ENCODE measurements at regions not wholly inside any gene's neighbourhood (a gene's known extent, or its start where the extent isn't known, plus 50 kb on each side); places are given as distances from the start of the nearest gene placed in this dataset.

DNA sequence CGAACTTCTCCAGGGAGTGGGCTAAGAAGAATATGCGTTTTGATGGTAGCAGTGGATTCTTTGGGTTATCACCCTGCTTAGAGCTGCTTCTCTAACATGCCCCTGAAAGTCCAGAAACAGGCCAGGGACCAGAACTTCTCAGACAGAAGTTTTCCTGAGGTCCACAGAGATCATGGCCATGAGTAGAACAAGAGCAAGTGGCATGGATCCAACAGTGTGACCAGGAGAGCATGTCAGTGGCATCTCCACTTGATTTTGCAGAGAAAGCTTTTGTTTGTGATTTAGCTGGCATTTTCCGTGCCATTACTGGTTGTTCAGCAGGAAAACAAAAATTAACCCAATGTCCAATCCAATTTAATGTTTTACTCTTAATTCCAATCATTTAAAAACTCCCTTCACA, 298.5 kb upstream of the CD180 start:
- TF ChIP-seq CTCF (IDR thresholded peaks at IDR 0.05; ENCODE audit: low read depth, low read length), result no peak
- no peak overlapping the region for H3K4me3 ChIP-seq (ENCODE audit: low read depth, low read length)

DNA sequence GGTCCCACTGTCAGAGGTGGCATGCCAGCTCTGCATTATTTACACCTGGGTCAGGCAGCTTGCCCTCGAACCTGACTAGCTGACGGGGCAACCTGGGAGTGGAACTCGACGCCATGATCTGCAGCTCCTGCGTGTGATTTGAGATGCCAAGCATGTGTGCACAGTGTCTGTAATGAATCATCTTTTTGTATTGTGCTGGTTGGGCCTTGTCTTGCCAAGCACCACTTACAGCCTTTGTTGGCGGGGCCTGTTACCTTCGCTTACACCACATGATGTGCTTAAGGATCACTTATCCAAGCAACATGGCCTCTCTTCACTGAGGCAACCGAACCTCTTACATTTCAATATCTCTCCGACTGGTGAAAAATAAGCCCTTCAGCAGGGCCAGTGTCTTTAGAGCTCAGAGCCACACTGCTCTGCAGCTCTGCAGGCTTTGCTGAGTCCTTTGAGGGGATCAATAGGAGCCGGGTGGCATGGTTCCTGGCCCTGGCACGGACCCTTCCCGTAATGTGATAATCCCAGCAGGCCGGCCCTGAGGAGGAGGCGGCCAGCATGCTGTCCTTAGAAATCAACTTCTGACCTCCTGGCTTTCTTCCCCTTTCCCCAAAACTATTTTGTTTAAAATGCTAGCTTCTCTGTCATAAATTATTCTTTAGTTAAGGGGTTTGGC, 297.7 kb upstream of the CD180 start:
- no peak overlapping the region for H3K4me3 ChIP-seq (ENCODE audit: low read depth, low read length)
- TF ChIP-seq CTCF (IDR thresholded peaks at IDR 0.05; ENCODE audit: low read depth, low read length), result no peak

DNA sequence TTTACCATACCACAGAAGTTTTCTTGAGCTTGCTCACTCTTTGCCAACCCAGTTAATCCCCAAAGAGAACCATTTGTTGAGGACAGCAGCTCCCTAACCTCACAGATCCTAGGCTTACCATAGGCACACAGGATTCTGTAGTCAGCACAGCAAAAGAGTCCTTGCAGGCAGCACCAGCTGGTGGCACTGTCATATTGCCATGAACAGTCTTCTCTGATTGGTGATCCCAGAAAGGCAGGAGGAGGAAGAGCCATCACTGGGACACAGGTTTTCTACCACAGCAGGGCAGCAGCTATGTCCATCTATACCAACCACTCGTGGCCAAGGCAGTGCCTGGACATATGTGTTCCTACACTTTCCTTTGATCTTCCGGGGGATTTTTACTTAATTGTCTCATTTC, 297.1 kb upstream of the CD180 start:
- H3K4me3 ChIP-seq (ENCODE audit: low read depth, low read length), result no peak overlapping the region
- TF ChIP-seq CTCF (IDR thresholded peaks at IDR 0.05; ENCODE audit: low read depth, low read length), result no peak

- TF ChIP-seq CTCF (IDR thresholded peaks at IDR 0.05; ENCODE audit: low read depth, low read length), result no peak
Observed at GRCh38 chr5:67490543-67491321, 294.1 kb upstream of the CD180 start.

GRCh38 chr5:67488885-67489284, 292.3 kb upstream of the CD180 start:
- H3K4me3 ChIP-seq (ENCODE audit: low read depth, low read length), result no peak overlapping the region
- TF ChIP-seq CTCF (IDR thresholded peaks at IDR 0.05; ENCODE audit: low read depth, low read length), result no peak

More at GRCh38 chr5:67490543-67491321, 294.1 kb upstream of the CD180 start:
- no peak overlapping the region for H3K4me3 ChIP-seq (ENCODE audit: low read depth, low read length)

DNA sequence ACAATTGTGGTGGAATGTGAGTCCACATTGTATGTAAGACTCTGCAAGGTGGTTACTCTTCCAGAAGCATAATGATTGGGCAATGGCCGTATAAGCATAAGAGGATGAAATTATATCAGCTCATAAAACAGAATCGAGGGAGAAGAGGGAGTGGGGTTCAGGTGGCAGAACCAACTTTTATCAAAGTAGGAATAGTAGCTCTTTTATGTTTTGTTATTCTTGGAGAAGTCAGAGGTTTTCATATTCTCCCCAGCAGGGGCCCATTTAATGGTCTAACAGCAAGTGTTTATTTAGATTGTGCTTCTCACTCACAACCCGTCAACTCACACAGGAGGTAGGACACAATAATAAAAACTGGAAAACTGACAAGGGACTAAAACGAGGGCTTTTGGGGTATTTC, 291.3 kb upstream of the CD180 start:
- TF ChIP-seq CTCF (IDR thresholded peaks at IDR 0.05; ENCODE audit: low read depth, low read length), result no peak

GRCh38 chr5:67483453-67484030, 286.9 kb upstream of the CD180 start:
- H3K4me3 ChIP-seq (ENCODE audit: low read depth, low read length), result no peak overlapping the region
- no peak for TF ChIP-seq CTCF (IDR thresholded peaks at IDR 0.05; ENCODE audit: low read depth, low read length)

More for the DNA sequence above, 291.3 kb upstream of the CD180 start:
- H3K4me3 ChIP-seq (ENCODE audit: low read depth, low read length), result no peak overlapping the region
